Hematopoietic multipotent progenitor cell treated with erythropoietin and hydrocortisone succinate and interleukin-3 and kit ligand, for 6 days (in vitro differentiated cells): ENCODE measurements at regions not wholly inside any gene's neighbourhood (a gene's known extent, or its start where the extent isn't known, plus 50 kb on each side); places are given as distances from the start of the nearest gene placed in this dataset.
"Not testable (repeated sequence)": the region's sequence is repeated elsewhere in the genome, so short reads cannot be mapped to it uniquely, and the experiment has no call there.

ENCODE experiments used
- DNase-seq: peaks from one replicate; pipeline ENCODE4 v3.0.0-alpha.2; 2015

- DNase-seq = no peak
Measured at GRCh38 chr6:93749191-93749590, 329.8 kb upstream of the EPHA7 start.

GRCh38 chr6:93746892-93747291, 327.5 kb upstream of the EPHA7 start:
- DNase-seq = no peak

- no peak for DNase-seq
Measured at GRCh38 chr6:93745306-93745705, 325.9 kb upstream of the EPHA7 start.

- no peak for DNase-seq
Measured at GRCh38 chr6:93735099-93735498, 315.7 kb upstream of the EPHA7 start.

DNA sequence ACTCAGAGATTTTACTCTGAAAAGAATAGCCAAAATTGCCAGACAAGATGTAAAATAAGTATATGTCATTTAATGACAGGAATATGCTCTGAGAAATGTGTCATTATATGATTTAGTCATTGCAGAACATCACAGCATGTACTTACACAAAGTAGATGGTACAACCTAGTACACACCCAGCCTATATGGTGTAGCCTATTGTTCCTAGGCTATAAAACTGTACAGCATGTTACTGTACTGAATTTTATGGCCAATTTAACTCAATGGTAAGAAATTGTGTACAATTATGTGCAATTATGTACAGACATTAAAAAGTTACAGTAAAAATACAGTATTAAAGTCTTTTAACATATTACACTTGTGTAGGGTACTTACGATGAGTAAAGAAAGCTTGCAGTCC, 311.9 kb upstream of the EPHA7 start:
- no peak for DNase-seq

DNA sequence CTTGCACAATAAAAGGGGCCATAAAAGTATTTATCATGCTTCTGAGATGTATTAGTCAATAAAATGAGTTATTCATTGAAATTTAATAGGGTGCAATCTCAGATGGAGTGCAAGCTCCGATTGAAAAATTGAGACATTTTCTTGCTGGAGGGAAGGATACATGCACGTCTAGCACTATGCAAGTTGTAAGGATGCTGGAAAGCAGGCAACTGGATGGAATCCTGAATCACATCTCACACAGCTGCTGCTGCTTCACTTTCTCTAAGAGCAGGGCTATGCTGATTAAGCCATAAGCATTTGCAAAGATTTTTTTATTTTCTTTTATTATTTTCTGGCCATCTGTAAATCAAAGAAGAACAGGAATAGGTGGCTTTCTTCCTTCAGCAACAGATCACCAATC, 308.8 kb upstream of the EPHA7 start:
- DNase-seq = no peak

- DNase-seq = no peak
Measured at GRCh38 chr6:93727447-93727846, 308.1 kb upstream of the EPHA7 start.

DNA sequence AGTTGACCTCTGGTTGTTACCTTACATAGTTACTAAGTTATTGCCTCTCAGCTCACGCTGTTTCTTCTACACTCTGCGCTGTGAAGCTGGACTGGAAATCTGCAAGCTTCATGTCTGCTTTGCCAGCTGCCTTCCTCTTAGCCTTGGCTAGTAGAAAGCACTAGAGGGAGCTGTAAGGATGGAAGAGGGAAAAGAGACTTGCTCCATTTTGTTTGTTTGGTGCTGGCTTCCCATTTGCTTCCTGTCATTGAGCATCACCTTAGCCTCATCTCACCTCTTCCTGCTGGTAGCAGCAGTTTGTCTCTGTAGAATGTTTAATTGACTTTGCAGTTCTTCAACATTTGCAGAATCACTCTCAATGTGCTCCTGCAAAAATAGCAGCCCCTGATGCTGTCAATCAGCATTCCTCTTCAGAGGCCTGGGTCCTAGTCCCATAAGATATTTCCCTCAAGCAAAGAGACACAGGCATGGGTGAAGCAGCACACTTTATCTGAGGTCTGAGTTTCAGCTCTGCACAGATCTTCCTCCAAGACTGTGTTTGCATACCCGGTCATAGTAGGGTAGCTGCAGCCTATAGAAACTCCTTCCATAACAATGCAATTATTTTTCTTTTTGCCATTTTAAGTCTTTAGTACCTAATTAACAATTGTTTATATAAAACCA, 302.2 kb upstream of the EPHA7 start:
- peak; percentile 1 for DNase-seq

- DNase-seq = no peak
Measured at GRCh38 chr6:93713974-93714373, 294.6 kb upstream of the EPHA7 start.

DNA sequence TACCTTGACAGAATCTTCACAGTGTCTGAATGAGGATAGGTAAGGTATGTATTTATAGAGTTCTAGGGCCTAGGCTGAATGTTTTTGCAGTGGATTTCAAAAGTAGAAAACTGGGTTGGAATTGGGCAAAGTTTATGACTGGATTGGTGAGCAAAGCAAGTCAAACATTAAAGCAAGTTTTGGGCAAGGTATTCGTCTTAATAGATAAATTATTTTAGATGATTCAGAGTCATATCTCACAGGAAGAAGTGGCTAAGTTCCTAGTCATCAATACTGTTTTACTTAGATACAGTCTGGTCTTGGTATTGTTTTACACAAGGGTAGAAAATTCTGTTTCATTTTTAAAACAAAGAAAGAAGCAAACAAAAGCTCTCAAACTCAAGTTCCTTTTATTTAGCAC, 284.1 kb upstream of the EPHA7 start:
- DNase-seq = no peak

DNA sequence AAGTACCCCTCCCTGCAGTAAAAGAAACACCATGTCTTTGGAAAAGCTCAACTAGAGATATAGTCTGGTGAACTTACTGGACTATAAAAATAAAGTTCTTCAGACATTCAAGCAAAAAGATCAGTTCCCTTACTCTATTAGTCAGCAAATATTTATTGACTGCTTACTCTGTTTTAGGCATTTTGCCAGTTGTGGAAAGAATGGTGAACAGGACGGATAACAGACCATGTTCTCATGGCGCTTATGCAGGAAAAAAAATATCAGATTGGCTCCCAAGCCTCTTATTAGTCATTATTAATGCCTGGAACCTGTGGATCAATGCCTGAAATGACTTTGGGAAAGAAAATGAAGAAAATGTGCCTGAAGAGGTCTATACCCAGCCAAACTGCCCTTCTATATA, 282.2 kb upstream of the EPHA7 start:
- DNase-seq = no peak

DNA sequence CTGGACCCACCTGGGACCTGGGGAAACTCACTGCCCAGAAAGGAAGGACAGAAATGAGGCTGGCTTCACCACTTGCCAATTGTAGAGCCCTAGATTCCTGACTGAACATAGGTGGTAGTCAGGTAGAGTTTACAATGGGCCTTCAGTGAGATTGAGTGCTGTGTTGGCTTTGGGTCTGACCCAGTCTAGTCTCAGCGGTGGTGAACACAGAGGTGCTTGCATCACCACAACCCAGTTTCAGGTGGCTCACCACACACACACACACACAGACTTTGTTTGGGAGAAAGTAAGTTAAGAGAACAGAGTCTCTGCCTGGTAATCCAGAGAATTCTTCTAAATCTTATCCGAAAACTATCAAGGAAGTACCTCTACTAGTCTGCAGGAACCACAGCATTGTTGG, 266.1 kb upstream of the EPHA7 start:
- DNase-seq = no peak

DNA sequence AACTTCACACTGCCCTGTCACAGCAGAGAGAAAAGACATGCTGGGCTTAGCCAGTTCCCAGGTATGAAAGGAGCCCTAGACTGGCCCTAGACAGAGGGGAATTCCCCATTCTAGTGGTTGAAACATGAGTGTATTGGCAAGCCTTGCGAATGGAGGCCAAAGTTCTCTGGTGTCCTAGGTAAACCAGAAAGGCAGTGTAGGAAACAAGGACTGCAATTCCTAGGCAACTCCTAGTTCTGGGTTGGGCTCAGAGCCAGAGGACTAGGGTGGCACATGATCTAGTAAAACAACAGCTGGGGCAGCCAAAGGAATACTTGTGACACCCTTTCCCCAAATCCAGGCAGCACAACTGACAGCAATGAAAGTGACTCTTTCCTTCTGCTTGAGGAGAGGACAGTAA, 265.0 kb upstream of the EPHA7 start:
- no peak for DNase-seq

DNA sequence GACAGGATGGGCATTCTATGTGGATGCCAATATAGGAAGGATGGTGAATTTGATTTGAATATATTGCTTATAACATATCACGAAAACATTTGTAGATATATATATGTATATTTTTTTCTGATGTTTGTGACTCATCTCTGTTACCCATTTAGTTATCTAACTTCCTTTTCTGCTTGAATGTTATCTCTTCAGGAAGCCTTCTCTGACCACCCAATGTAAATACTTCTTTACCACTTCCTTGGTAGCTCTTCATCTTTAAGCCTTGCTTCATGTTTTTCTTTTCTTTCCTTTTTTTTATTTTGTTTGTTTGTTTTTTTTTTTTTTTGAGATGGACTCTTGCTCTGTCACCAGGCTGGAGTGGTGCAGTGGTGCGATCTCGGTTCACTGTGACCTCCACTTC, 260.5 kb upstream of the EPHA7 start:
- peak; percentile 4 for DNase-seq

- DNase-seq = no peak
Measured at GRCh38 chr6:93678841-93679454, 259.6 kb upstream of the EPHA7 start.

- DNase-seq = no peak
Measured at GRCh38 chr6:93677264-93677965, 258.1 kb upstream of the EPHA7 start.

DNA sequence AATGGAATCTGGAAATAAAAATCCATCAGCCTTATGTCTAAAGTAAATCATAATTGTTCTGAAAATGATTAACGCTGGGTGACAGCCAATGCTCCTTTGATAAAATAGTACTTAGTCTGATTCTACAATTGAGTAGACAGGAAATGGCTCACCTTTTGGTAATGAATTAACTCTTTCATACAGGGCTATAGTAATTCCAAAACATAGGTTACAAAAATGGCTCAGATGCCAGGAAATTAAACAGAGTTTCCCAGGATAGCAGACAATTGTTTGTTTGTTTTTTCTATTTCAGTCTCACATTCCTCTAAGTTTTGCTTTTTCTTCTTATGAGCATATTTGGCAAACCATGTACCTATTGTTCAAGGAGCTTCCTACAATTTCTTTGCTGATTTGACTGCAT, 257.2 kb upstream of the EPHA7 start:
- DNase-seq = no peak

- no peak for DNase-seq
Measured at GRCh38 chr6:93675856-93676417, 256.6 kb upstream of the EPHA7 start.

GRCh38 chr6:93663111-93663510, 243.8 kb upstream of the EPHA7 start:
- DNase-seq = no peak

DNA sequence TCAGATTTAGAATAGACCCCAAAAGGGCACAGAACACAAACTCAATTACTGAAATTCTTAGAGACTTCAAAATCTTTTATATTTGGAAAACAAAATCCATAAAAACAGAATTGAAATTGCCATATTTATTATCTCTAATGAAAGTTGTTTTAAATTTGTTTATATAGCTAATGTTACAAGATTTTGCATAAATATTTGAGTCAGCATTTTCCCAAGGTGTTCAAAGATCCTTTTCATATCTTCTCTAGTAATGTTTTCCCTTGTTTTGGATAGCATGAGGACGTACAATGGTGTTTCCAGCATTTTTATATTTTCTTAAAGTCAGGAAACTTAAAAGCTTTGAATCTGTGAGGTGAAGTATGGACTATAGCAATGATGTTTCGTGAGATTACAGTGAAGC, 235.2 kb upstream of the EPHA7 start:
- no peak for DNase-seq

DNA sequence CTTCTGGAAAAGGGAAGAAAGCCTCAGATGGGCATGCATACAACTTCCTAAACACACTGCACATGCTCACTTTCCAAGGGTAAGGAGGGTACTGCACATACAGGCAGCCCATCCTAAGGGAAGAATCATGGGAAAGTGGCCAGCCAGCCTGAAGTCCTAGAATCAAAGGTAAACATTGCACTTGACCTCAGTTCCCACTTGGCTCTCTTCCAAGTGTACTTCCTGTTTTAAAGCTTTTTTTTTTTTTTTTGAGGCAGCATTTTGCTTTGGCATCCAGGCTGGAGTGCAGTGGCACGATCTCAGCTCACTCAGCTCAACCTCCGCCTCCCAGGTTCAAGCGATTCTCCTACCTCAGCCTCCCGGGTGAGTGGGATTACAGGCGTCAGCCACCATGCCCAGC, 225.3 kb upstream of the EPHA7 start:
- DNase-seq = no peak

DNA sequence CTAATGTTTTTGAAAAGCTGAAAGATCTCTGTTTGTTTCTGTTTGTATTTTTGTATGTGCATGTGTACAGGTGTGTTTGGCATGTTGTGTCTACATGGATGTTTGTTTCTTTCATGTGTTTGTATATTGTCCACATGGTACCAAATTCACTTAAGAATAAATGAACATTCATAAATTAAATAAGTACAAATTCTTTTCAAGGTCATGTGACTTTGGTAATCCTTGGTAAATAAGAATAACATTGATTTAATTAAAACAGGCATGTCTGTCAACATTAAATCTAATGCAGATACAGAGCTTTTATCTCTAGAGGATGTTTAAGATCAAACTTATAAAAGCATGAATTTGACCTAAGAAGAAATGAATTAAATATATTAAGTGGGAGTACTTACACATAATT, 219.8 kb upstream of the EPHA7 start:
- DNase-seq = no peak

DNA sequence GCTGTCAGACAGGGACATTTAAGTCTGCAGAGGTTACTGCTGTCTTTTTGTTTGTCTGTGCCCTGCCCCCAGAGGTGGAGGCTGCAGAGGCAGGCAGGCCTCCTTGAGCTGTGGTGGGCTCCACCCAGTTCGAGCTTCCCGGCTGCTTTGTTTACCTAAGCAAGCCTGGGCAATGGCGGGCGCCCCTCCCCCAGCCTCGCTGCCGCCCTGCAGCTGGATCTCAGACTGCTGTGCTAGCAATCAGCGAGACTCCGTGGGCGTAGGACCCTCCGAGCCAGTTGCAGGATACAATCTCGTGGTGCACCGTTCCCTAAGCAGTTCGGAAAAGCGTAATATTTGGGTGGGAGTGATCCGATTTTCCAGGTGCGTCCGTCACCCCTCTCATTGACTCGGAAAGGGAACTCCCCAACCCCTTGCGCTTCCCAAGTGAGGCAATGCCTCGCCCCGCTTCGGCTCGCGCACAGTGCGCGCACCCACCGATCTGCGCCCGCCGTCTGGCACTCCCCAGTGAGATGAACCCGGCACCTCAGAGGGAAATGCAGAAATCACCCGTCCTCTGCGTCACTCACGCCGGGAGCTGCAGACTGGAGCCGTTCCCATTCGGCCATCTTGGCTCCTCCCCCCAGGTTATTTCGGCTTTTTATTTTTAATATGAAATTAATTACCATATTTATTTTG, 217.8 kb upstream of the EPHA7 start:
- not testable (repeated sequence) for DNase-seq

GRCh38 chr6:93624408-93624807, 205.0 kb upstream of the EPHA7 start:
- DNase-seq = no peak
